Keratinocyte (primary cell): ENCODE measurements at regions not wholly inside any gene's neighbourhood (a gene's known extent, or its start where the extent isn't known, plus 50 kb on each side); places are given as distances from the start of the nearest gene placed in this dataset.

Experiments
- DNase-seq: peaks from one replicate; pipeline ENCODE4 v3.0.0-alpha.2; 2011; ENCODE audit warnings: low read depth, missing footprints, low spot score
- FAIRE-seq: peaks from 2 replicates; lab custom pipeline; 2011; peaks lifted over from hg19 to GRCh38; lab: Jason Lieb, UNC
- H2AFZ ChIP-seq: 2 replicates; pipeline ENCODE4 v1.6.0; 2012; ENCODE audit warnings: low read length, control low read depth, inconsistent platforms; ENCODE audit not compliant: control insufficient read depth
- H3K27ac ChIP-seq: 2 replicates; pipeline ENCODE4 v1.5.1; 2011; ENCODE audit warnings: low read length; ENCODE audit not compliant: control insufficient read depth, insufficient read depth
- H3K27me3 ChIP-seq: 3 replicates; pipeline ENCODE4 v1.6.0; 2011; ENCODE audit warnings: low read length; ENCODE audit not compliant: control insufficient read depth, insufficient read depth; ENCODE audit errors: extremely low read depth
- H3K36me3 ChIP-seq, 2 experiments: 2 replicates in 1 of 2; 3 replicates in 1 of 2; pipeline ENCODE4 v1.5.1; 2011; ENCODE audit warnings: low read length in 2 of 2, mild to moderate bottlenecking in 1 of 2; ENCODE audit not compliant: control insufficient read depth in 2 of 2, insufficient read depth in 2 of 2; ENCODE audit errors: extremely low read depth in 1 of 2
- H3K4me1 ChIP-seq: 3 replicates; pipeline ENCODE4 v1.5.1; 2011; ENCODE audit warnings: low read length; ENCODE audit not compliant: control insufficient read depth, insufficient read depth; ENCODE audit errors: extremely low read depth
- H3K4me2 ChIP-seq: 3 replicates; pipeline ENCODE4 v1.6.0; 2011; ENCODE audit warnings: low read depth, low read length; ENCODE audit not compliant: control insufficient read depth, insufficient read depth; ENCODE audit errors: extremely low read depth
- H3K4me3 ChIP-seq, 3 experiments: fragments of 200-600 bp in 1 of 3; sonication (generic) in 1 of 3; 2 replicates in 2 of 3; 3 replicates in 1 of 3; pipeline ENCODE4 v1.5.1; 2011 to 2016; ENCODE audit warnings: low read length in 3 of 3, mild to moderate bottlenecking in 3 of 3, control low read depth in 2 of 3, inconsistent platforms in 1 of 3, low read depth in 1 of 3, mixed read lengths in 1 of 3, mixed run types in 1 of 3, moderate library complexity in 1 of 3; ENCODE audit not compliant: control insufficient read depth in 2 of 3, insufficient read depth in 2 of 3; ENCODE audit errors: extremely low read depth in 1 of 3
- H3K79me2 ChIP-seq: 2 replicates; pipeline ENCODE4 v1.6.0; 2012; ENCODE audit warnings: low read length; ENCODE audit not compliant: control insufficient read depth, insufficient read depth
- H3K9ac ChIP-seq: 3 replicates; pipeline ENCODE4 v1.6.0; 2011; ENCODE audit warnings: low read length; ENCODE audit not compliant: control insufficient read depth, insufficient read depth; ENCODE audit errors: extremely low read depth
- H3K9me1 ChIP-seq: 3 replicates; pipeline ENCODE4 v1.6.0; 2011; ENCODE audit warnings: low read length; ENCODE audit not compliant: control insufficient read depth, insufficient read depth; ENCODE audit errors: extremely low read depth
- H3K9me3 ChIP-seq: 2 replicates; pipeline ENCODE4 v1.5.1; 2012; ENCODE audit warnings: low read depth, low read length; ENCODE audit not compliant: control insufficient read depth
- H4K20me1 ChIP-seq: 3 replicates; pipeline ENCODE4 v1.6.0; 2011; ENCODE audit warnings: low read length; ENCODE audit not compliant: control insufficient read depth, insufficient read depth; ENCODE audit errors: extremely low read depth
- EZH2 ChIP-seq: IDR thresholded peaks from one replicate; pipeline ENCODE4 v1.6.1; 2012; ENCODE audit warnings: inconsistent platforms, mild to moderate bottlenecking, low read length, moderate library complexity
- dilution Hi-C: fragments of 300-500 bp; cut with MboI; formaldehyde crosslinking; loops from one replicate; pipeline ENCODE4 v1.7.0; 2020; ENCODE audit warnings: low sequenced_read_pairs; ENCODE audit not compliant: extremely low pct_ligation_motif_present
- TF ChIP-seq, protein P1 (sequence below), 3 experiments: IDR thresholded peaks in 1 of 3; conservative IDR thresholded peaks in 1 of 3; optimal IDR thresholded peaks in 1 of 3; 2 replicates in 2 of 3; 3 replicates in 1 of 3; pipeline versions ENCODE3 to v1.5.1; 2011; ENCODE audit warnings: low read length in 3 of 3, mild to moderate bottlenecking in 3 of 3, moderate library complexity in 2 of 3, control low read depth in 1 of 3, inconsistent platforms in 1 of 3; ENCODE audit not compliant: insufficient read depth in 2 of 3; ENCODE audit errors: extremely low read depth in 1 of 3

GRCh38 chr20:11230999-11231398, 557.2 kb upstream of the JAG1 start:
- Histone ChIP-seq H3K9me1 (no peaks in the 10 kb centered on the region), H3K9ac (no peak overlapping the region), H2AFZ (no peak overlapping the region), H3K27me3 (no peaks in the 10 kb centered on the region), H3K79me2 (no peaks in the 10 kb centered on the region), H4K20me1 (no peaks in the 10 kb centered on the region), H3K4me2 (no peak overlapping the region), H3K4me3 (no peak overlapping the region), H3K27ac (no peak overlapping the region), H3K4me1 (peaks cover 17% of the 10 kb centered on the region), H3K9me3 (no peaks in the 10 kb centered on the region), H3K36me3 (no peaks in the 10 kb centered on the region)
- TF ChIP-seq, protein P1, sequence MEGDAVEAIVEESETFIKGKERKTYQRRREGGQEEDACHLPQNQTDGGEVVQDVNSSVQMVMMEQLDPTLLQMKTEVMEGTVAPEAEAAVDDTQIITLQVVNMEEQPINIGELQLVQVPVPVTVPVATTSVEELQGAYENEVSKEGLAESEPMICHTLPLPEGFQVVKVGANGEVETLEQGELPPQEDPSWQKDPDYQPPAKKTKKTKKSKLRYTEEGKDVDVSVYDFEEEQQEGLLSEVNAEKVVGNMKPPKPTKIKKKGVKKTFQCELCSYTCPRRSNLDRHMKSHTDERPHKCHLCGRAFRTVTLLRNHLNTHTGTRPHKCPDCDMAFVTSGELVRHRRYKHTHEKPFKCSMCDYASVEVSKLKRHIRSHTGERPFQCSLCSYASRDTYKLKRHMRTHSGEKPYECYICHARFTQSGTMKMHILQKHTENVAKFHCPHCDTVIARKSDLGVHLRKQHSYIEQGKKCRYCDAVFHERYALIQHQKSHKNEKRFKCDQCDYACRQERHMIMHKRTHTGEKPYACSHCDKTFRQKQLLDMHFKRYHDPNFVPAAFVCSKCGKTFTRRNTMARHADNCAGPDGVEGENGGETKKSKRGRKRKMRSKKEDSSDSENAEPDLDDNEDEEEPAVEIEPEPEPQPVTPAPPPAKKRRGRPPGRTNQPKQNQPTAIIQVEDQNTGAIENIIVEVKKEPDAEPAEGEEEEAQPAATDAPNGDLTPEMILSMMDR (optimal IDR thresholded peaks at IDR 0.05 in 1 of 3, IDR thresholded peaks at IDR 0.05 in 1 of 3, conservative IDR thresholded peaks at IDR 0.05 in 1 of 3; ENCODE audit: extremely low read depth in 1 of 3, insufficient read depth in 2 of 3, low read length in 3 of 3) = no peak
- no peak for TF ChIP-seq EZH2
- dilution Hi-C loops = no loop called here
- peak; percentile 49 for FAIRE-seq
- DNase-seq = no peak

DNA sequence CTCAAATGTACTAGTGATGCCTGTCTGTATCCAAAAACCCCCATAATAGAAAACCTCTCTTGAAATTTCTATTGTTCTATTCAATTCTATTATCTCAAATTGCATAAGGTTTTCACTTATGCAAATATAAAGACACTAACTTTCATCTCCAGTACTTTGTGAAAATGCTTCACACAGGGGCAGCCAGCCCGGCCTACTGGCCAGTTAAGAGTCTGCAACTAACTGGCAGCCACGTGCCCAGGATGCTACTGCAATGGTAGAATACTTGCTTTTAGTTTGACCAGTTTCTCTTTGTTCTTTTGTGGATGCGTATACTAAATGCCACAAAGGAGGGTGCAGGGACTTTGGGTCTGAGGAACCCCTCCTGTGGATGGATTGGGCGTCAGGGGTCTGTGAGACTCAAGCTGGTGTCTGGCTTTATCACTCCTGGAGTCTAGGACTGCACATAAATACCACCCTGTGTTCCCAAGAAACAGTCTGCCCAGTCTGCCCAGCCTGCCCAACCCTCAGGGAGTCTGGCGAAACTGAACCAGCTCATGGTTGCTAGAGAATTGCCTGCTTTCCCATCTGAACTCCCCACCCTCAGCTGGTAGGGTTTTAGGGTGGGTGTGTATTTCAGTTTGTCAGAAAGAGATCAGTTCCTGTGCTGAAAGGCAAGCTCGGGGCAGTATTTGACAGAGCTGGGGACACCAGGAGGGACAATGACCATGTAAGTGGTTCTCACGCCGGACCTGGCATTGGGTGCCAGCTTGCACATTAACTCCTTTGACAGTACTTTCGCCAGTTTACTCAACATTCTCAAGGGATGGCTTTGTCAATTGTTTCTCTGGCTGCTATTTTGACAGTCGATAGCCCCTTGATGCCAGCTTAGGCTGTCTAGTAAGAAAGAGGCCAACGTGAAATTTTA, 558.2 kb upstream of the JAG1 start:
- FAIRE-seq = no peak
- H2AFZ ChIP-seq = no peak overlapping the region
- dilution Hi-C loops = no loop called here

More for the DNA sequence above, 558.2 kb upstream of the JAG1 start:
- Histone ChIP-seq H3K27ac (no peak overlapping the region), H3K27me3 (no peaks in the 10 kb centered on the region), H3K9ac (no peak overlapping the region), H3K4me2 (no peak overlapping the region), H3K36me3 (no peaks in the 10 kb centered on the region), H3K9me3 (no peaks in the 10 kb centered on the region), H3K9me1 (no peaks in the 10 kb centered on the region), H3K79me2 (no peaks in the 10 kb centered on the region), H3K4me3 (no peak overlapping the region), H4K20me1 (no peaks in the 10 kb centered on the region), H3K4me1 (peaks cover 17% of the 10 kb centered on the region)
- TF ChIP-seq EZH2 = no peak
- TF ChIP-seq, protein P1 (optimal IDR thresholded peaks at IDR 0.05 in 1 of 3, IDR thresholded peaks at IDR 0.05 in 1 of 3, conservative IDR thresholded peaks at IDR 0.05 in 1 of 3; ENCODE audit: extremely low read depth in 1 of 3, insufficient read depth in 2 of 3, low read length in 3 of 3) = no peak
- no peak for DNase-seq
